H1 (cell line): ENCODE measurements at regions not wholly inside any gene's neighbourhood (a gene's known extent, or its start where the extent isn't known, plus 50 kb on each side); places are given as distances from the start of the nearest gene placed in this dataset.

Experiments
- CTCF ChIA-PET: fragments of 300-600 bp; sonication (Branson Sonifier 250); formaldehyde crosslinking; loops from one replicate; lab custom pipeline; 2021; ENCODE audit not compliant: partially characterized antibody; lab: Charles Lee
- POLR2A ChIA-PET: fragments of 300-600 bp; sonication (Branson Sonifier 250); formaldehyde crosslinking; loops from one replicate; lab custom pipeline; 2021; ENCODE audit warnings: inconsistent platforms; ENCODE audit not compliant: partially characterized antibody; lab: Charles Lee
- DNase-seq, 2 experiments: peaks; one replicate each; pipeline versions ENCODE4 v3.0.0 to v3.0.0-alpha.2; 2010 to 2022; ENCODE audit warnings: low spot score in 2 of 2, low read depth in 1 of 2, mixed read lengths in 1 of 2
- FAIRE-seq: peaks from 2 replicates; lab custom pipeline; 2011; peaks lifted over from hg19 to GRCh38; lab: Jason Lieb, UNC
- H2AFZ ChIP-seq: 2 replicates; pipeline ENCODE4 v1.8.1; 2012; ENCODE audit warnings: low read length, inconsistent platforms
- H2AK5ac ChIP-seq: 2 replicates; pipeline ENCODE4 v1.6.1; 2013; ENCODE audit warnings: low read depth, low read length
- H2BK120ac ChIP-seq: replicated peaks from 2 replicates; pipeline ENCODE3; 2013; ENCODE audit warnings: low read depth, low read length, inconsistent platforms
- H2BK12ac ChIP-seq: 2 replicates; pipeline ENCODE4 v1.6.1; 2013; ENCODE audit warnings: low read depth, low read length
- H2BK15ac ChIP-seq: 2 replicates; pipeline ENCODE4 v1.6.1; 2013; ENCODE audit warnings: low read length
- H2BK20ac ChIP-seq: 2 replicates; pipeline ENCODE4 v1.6.1; 2013; ENCODE audit warnings: low read length
- H2BK5ac ChIP-seq: 2 replicates; pipeline ENCODE4 v1.6.1; 2013; ENCODE audit warnings: low read depth, low read length
- H3K14ac ChIP-seq: 2 replicates; pipeline ENCODE4 v1.6.1; 2013; ENCODE audit warnings: inconsistent platforms; ENCODE audit not compliant: insufficient read length
- H3K18ac ChIP-seq: 2 replicates; pipeline ENCODE4 v1.6.1; 2013; ENCODE audit warnings: low read length; ENCODE audit errors: extremely low read depth
- H3K23ac ChIP-seq: 2 replicates; pipeline ENCODE4 v1.6.1; 2013; ENCODE audit warnings: inconsistent platforms; ENCODE audit not compliant: insufficient read length
- H3K23me2 ChIP-seq: 2 replicates; pipeline ENCODE4 v1.6.1; 2013; ENCODE audit warnings: low read depth, low read length
- H3K27ac ChIP-seq: 2 replicates; pipeline ENCODE4 v1.6.1; 2011; ENCODE audit warnings: low read depth, low read length, inconsistent platforms
- H3K27me3 ChIP-seq, 4 experiments: replicated peaks in 1 of 4; 1 replicate in 1 of 4; 2 replicates in 3 of 4; pipeline versions ENCODE4 v1.6.1 to v1.8.1; 2011 to 2013; ENCODE audit warnings: low read length in 3 of 4, mild to moderate bottlenecking in 3 of 4, inconsistent platforms in 2 of 4, mixed read lengths in 2 of 4, moderate library complexity in 1 of 4; ENCODE audit not compliant: control insufficient read depth in 3 of 4, insufficient read depth in 3 of 4; ENCODE audit errors: extremely low read depth in 1 of 4
- H3K36me3 ChIP-seq, 4 experiments: 2 replicates each; pipeline versions ENCODE4 v1.6.1 to v1.8.1; 2011 to 2013; ENCODE audit warnings: mild to moderate bottlenecking in 4 of 4, low read length in 3 of 4, moderate library complexity in 2 of 4, control low read depth in 1 of 4, inconsistent platforms in 1 of 4; ENCODE audit not compliant: insufficient read depth in 4 of 4, control insufficient read depth in 2 of 4
- H3K4ac ChIP-seq: replicated peaks from 2 replicates; pipeline ENCODE3; 2013; ENCODE audit warnings: low read length, low read depth, mixed read lengths, inconsistent platforms; ENCODE audit not compliant: insufficient read length
- H3K4me1 ChIP-seq, 4 experiments: replicated peaks in 1 of 4; 1 replicate in 1 of 4; 2 replicates in 3 of 4; pipeline versions ENCODE4 v1.6.1 to v1.8.1; 2011 to 2013; ENCODE audit warnings: low read length in 3 of 4, inconsistent platforms in 2 of 4, mixed read lengths in 1 of 4; ENCODE audit not compliant: insufficient read depth in 4 of 4, control insufficient read depth in 3 of 4
- H3K4me2 ChIP-seq, 2 experiments: 2 replicates each; pipeline versions ENCODE4 v1.6.1 to v1.8.1; 2011 to 2013; ENCODE audit warnings: low read depth in 2 of 2, low read length in 2 of 2, control low read depth in 1 of 2, inconsistent platforms in 1 of 2, mild to moderate bottlenecking in 1 of 2; ENCODE audit not compliant: insufficient read depth in 1 of 2
- H3K4me3 ChIP-seq, 4 experiments: fragments of 200-600, 300-600 bp in 1 of 4; sonication (generic), shearing (Covaris generic), sonication (Bioruptor Twin) in 1 of 4; 2 replicates each; pipeline versions ENCODE4 v1.5.1 to v1.8.1; 2011 to 2016; ENCODE audit warnings: low read length in 4 of 4, low read depth in 3 of 4, control low read depth in 2 of 4, inconsistent platforms in 2 of 4, mild to moderate bottlenecking in 2 of 4, mixed read lengths in 1 of 4, moderate library complexity in 1 of 4; ENCODE audit not compliant: insufficient read depth in 2 of 4; ENCODE audit errors: extremely low read depth in 1 of 4
- H3K56ac ChIP-seq: replicated peaks from 2 replicates; pipeline ENCODE3; 2013; ENCODE audit warnings: low read depth, mild to moderate bottlenecking, mixed read lengths, low read length, inconsistent platforms; ENCODE audit not compliant: insufficient read length
- H3K79me1 ChIP-seq: 2 replicates; pipeline ENCODE4 v1.6.1; 2013; ENCODE audit warnings: low read depth, low read length, control low read depth
- H3K79me2 ChIP-seq, 2 experiments: 2 replicates each; pipeline versions ENCODE4 v1.6.1 to v1.8.1; 2012 to 2013; ENCODE audit warnings: low read length in 2 of 2, mild to moderate bottlenecking in 2 of 2, inconsistent platforms in 1 of 2; ENCODE audit not compliant: insufficient read depth in 2 of 2, control insufficient read depth in 1 of 2
- H3K9ac ChIP-seq, 4 experiments: replicated peaks in 1 of 4; 1 replicate in 1 of 4; 2 replicates in 3 of 4; pipeline versions ENCODE4 v1.6.1 to v1.8.1; 2011 to 2013; ENCODE audit warnings: low read depth in 3 of 4, low read length in 3 of 4, control low read depth in 2 of 4, mild to moderate bottlenecking in 2 of 4, moderate library complexity in 2 of 4, inconsistent platforms in 1 of 4; ENCODE audit errors: extremely low read depth in 1 of 4
- H3K9me3 ChIP-seq, 2 experiments: 2 replicates each; pipeline versions ENCODE4 v1.6.1 to v1.8.1; 2012 to 2013; ENCODE audit warnings: mild to moderate bottlenecking in 2 of 2, moderate library complexity in 2 of 2, control low read depth in 1 of 2, inconsistent platforms in 1 of 2, low read depth in 1 of 2, low read length in 1 of 2, mixed read lengths in 1 of 2; ENCODE audit not compliant: insufficient read depth in 2 of 2
- H4K20me1 ChIP-seq, 2 experiments: replicated peaks in 1 of 2; 2 replicates each; pipeline versions ENCODE3 to v1.8.1; 2011 to 2013; ENCODE audit warnings: inconsistent platforms in 2 of 2, low read length in 2 of 2, mild to moderate bottlenecking in 1 of 2; ENCODE audit not compliant: insufficient read depth in 2 of 2, control insufficient read depth in 1 of 2
- H4K5ac ChIP-seq: 2 replicates; pipeline ENCODE4 v1.6.1; 2013; ENCODE audit warnings: low read length, low read depth, mixed read lengths, inconsistent platforms; ENCODE audit not compliant: insufficient read length
- H4K8ac ChIP-seq: 2 replicates; pipeline ENCODE4 v1.8.0; 2013; ENCODE audit warnings: mild to moderate bottlenecking, moderate library complexity, low read length, inconsistent platforms; ENCODE audit not compliant: insufficient read depth; ENCODE audit errors: extremely low read depth
- H4K91ac ChIP-seq: replicated peaks from 2 replicates; pipeline ENCODE3; 2013; ENCODE audit warnings: low read length, mixed read lengths, inconsistent platforms; ENCODE audit not compliant: insufficient read length
- ASH2L ChIP-seq: fragments of 200-600, 300-600 bp; sonication (generic); IDR thresholded peaks from one replicate; pipeline ENCODE4 v1.7.1; 2017; ENCODE audit warnings: low read length
- CBX8 ChIP-seq: fragments of 300-800, 300-1000 bp; sonication (generic); IDR thresholded peaks from 2 replicates; pipeline ENCODE4 v1.7.1; 2016; ENCODE audit warnings: low read depth, low read length, borderline replicate concordance
- E2F6 ChIP-seq: IDR thresholded peaks from 2 replicates; pipeline ENCODE4 v1.6.1; 2012; ENCODE audit warnings: inconsistent platforms
- KDM5A ChIP-seq: fragments of 200-600 bp; IDR thresholded peaks from 2 replicates; pipeline ENCODE4 v1.7.1; 2012; ENCODE audit warnings: mild to moderate bottlenecking, low read length, inconsistent platforms, mixed read lengths
- RAD21 ChIP-seq, 2 experiments: IDR thresholded peaks in 1 of 2; conservative IDR thresholded peaks in 1 of 2; 2 replicates each; pipeline ENCODE4 v1.6.1; 2011; ENCODE audit warnings: low read depth in 2 of 2, low read length in 2 of 2, improper control_type of control experiment in 1 of 2, inconsistent platforms in 1 of 2, mild to moderate bottlenecking in 1 of 2, moderate library complexity in 1 of 2
- RNF2 ChIP-seq: fragments of 200-900, 300-1000 bp; sonication (generic); IDR thresholded peaks from 2 replicates; pipeline ENCODE4 v1.7.1; 2016; ENCODE audit warnings: borderline replicate concordance, low read depth, mild to moderate bottlenecking, antibody characterized with exemption, low read length; ENCODE audit not compliant: poor library complexity, severe bottlenecking; ENCODE audit errors: missing control alignments
- SAP30 ChIP-seq: fragments of 300-600 bp; sonication (generic); IDR thresholded peaks from 2 replicates; pipeline ENCODE4 v1.7.1; 2012; ENCODE audit warnings: low read length, moderate library complexity, mild to moderate bottlenecking, inconsistent platforms; ENCODE audit not compliant: insufficient read depth, insufficient replicate concordance
- SIRT6 ChIP-seq: IDR thresholded peaks from one replicate; pipeline ENCODE4 v1.7.1; 2012; ENCODE audit warnings: low read length, inconsistent platforms
- SRF ChIP-seq: IDR thresholded peaks from 2 replicates; pipeline ENCODE4 v1.6.1; 2011; ENCODE audit warnings: mild to moderate bottlenecking, low read depth, low read length, moderate library complexity
- TAF7 ChIP-seq: optimal IDR thresholded peaks from 2 replicates; pipeline ENCODE3; 2011; ENCODE audit warnings: low read depth, mild to moderate bottlenecking, inconsistent platforms, low read length, moderate library complexity, borderline replicate concordance
- TCF12 ChIP-seq: IDR thresholded peaks from 2 replicates; pipeline ENCODE4 v1.6.1; 2011; ENCODE audit warnings: low read depth, mild to moderate bottlenecking, low read length
- TEAD4 ChIP-seq: IDR thresholded peaks from 2 replicates; pipeline ENCODE4 v1.6.1; 2012; ENCODE audit warnings: low read depth, low read length, inconsistent platforms, mixed read lengths
- ZNF274 ChIP-seq: IDR thresholded peaks from 2 replicates; pipeline ENCODE4 v1.7.0; 2012; ENCODE audit warnings: low read length, borderline replicate concordance; ENCODE audit errors: extremely low read depth
- WGBS, 2 experiments: shearing (Covaris generic) in 1 of 2; methylation state at CpG; one replicate each; pipeline versions ENCODE4 v1.1.6 to v1.1.7; 2013 to 2015; ENCODE audit warnings: low lambda C conversion rate in 2 of 2, mixed read lengths in 2 of 2, inconsistent platforms in 1 of 2, low coverage in 1 of 2, missing lambda C conversion rate in 1 of 2; ENCODE audit not compliant: insufficient replicate concordance in 2 of 2, insufficient coverage in 1 of 2, insufficient read length in 1 of 2; ENCODE audit errors: extremely low coverage in 1 of 2, missing lambda C conversion rate in 1 of 2; 5-methylcytosine and 5-hydroxymethylcytosine counted together

DNA sequence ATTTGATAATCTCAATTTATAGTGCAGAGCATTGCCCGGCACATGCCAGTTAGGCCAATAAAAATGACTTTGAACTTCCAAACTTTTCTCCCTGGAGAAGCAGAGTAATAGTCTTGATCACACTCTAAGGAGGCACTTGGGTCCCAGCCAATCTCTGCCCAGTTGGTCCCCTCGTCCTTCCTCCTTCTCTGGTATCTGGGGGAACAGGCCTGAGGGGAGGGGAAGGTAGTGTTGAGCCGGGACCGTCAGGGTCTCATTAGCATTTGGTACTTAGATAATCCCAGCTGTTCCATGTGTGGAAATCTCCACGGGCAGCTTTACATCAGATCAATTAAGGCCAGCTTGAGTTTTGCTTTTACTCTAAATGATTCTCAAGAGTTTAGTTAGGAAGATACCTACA, 70.1 kb downstream of the ZNF641 start:
- Histone ChIP-seq H3K27ac (no peak overlapping the region), H2BK20ac (no peak overlapping the region), H3K14ac (no peak overlapping the region), H3K9me3 (peaks cover 0 to 3% of the 10 kb centered on the region in 2 experiments; a peak in 2 of 4 replicates), H3K9ac (no peak overlapping the region), H3K18ac (no peak overlapping the region), H3K79me1 (no peaks in the 10 kb centered on the region), H2BK120ac (no peak overlapping the region), H2AFZ (no peak overlapping the region), H2BK5ac (no peak overlapping the region), H3K4me2 (no peak overlapping the region), H3K4me1 (no peaks in the 10 kb centered on the region; a peak in 1 of 7 replicates), H3K56ac (no peak overlapping the region), H2AK5ac (no peak overlapping the region), H4K20me1 (peaks cover 0 to 2% of the 10 kb centered on the region in 2 experiments), H2BK15ac (no peak overlapping the region), H3K4me3 (no peak overlapping the region), H2BK12ac (no peak overlapping the region), H4K91ac (no peak overlapping the region), H3K4ac (no peak overlapping the region), H4K5ac (no peak overlapping the region), H3K23ac (no peak overlapping the region), H3K27me3 (peaks cover 8 to 48% (median 37%) of the 10 kb centered on the region in 4 experiments), H3K36me3 (no peaks in the 10 kb centered on the region; a peak in 1 of 8 replicates), H3K79me2 (no peaks in the 10 kb centered on the region), H4K8ac (no peak overlapping the region), H3K23me2 (no peaks in the 10 kb centered on the region)
- 68% methylated on average over 5 of the region's 5 CpGs; no CpG with 5 or more reads in 1 of the 2 experiments for WGBS, 2 experiments
- FAIRE-seq (no peak), DNase-seq (no peak)
- POLR2A ChIA-PET, result interaction anchor here (1.9 kb wide), 1 partner anchor 82 kb away, joined by 4 read pairs; no protein-coding TSS in a partner anchor
- CTCF ChIA-PET, result interaction anchor here (0.7 to 1.4 kb wide), 3 partner anchors 16 to 175 kb away, joined by 3 read pairs; no protein-coding TSS in a partner anchor
- TF ChIP-seq TAF7 (no peak), E2F6 (no peak), RNF2 (no peak), SAP30 (no peak), SIRT6 (no peak), ASH2L (no peak), TCF12 (no peak), TEAD4 (no peak), RAD21 (IDR thresholded peaks at IDR 0.05 in 1 of 2, conservative IDR thresholded peaks at IDR 0.05 in 1 of 2; ENCODE audit: low read depth in 2 of 2, low read length in 2 of 2) (no peak), CBX8 (no peak), ZNF274 (no peak), SRF (no peak), KDM5A (no peak)
